GM23248 (cell line): ENCODE measurements at regions not wholly inside any gene's neighbourhood (a gene's known extent, or its start where the extent isn't known, plus 50 kb on each side); places are given as distances from the start of the nearest gene placed in this dataset.

Experiments used
- DNase-seq: peaks from one replicate; pipeline ENCODE4 v3.0.0-alpha.2; 2015
- H2AFZ ChIP-seq: fragments of 200-600 bp; sonication (generic); 2 replicates; pipeline ENCODE4 v1.6.1; 2016; ENCODE audit warnings: antibody characterized with exemption
- H3F3A ChIP-seq: fragments of 200-600 bp; sonication (generic); 2 replicates; pipeline ENCODE4 v1.6.1; 2016; ENCODE audit warnings: mild to moderate bottlenecking, antibody characterized with exemption, mixed run types; ENCODE audit not compliant: insufficient read depth
- H3K27ac ChIP-seq: fragments of 200-600 bp; sonication (generic); 2 replicates; pipeline ENCODE4 v1.5.1; 2016; ENCODE audit warnings: mild to moderate bottlenecking
- H3K27me3 ChIP-seq: fragments of 200-600 bp; sonication (generic); replicated peaks from 2 replicates; pipeline ENCODE4 v1.6.1; 2016; ENCODE audit warnings: mild to moderate bottlenecking; ENCODE audit not compliant: insufficient read depth
- H3K36me3 ChIP-seq: fragments of 200-600 bp; sonication (generic); 2 replicates; pipeline ENCODE4 v1.6.1; 2016; ENCODE audit warnings: low read depth, mild to moderate bottlenecking
- H3K4me1 ChIP-seq: fragments of 200-600 bp; sonication (generic); 2 replicates; pipeline ENCODE4 v1.6.1; 2016; ENCODE audit warnings: mild to moderate bottlenecking; ENCODE audit not compliant: insufficient read depth
- H3K4me2 ChIP-seq: fragments of 200-600 bp; sonication (generic); one replicate; pipeline ENCODE4 v1.6.1; 2016; ENCODE audit warnings: mild to moderate bottlenecking; ENCODE audit not compliant: unreplicated experiment
- H3K4me3 ChIP-seq: fragments of 200-600 bp; sonication (generic); 2 replicates; pipeline ENCODE4 v1.5.1; 2016; ENCODE audit warnings: mild to moderate bottlenecking
- H3K79me2 ChIP-seq: fragments of 200-600 bp; sonication (generic); 2 replicates; pipeline ENCODE4 v1.6.1; 2016; ENCODE audit warnings: mild to moderate bottlenecking; ENCODE audit not compliant: insufficient read depth
- H3K9ac ChIP-seq: fragments of 200-600 bp; sonication (generic); 2 replicates; pipeline ENCODE4 v1.6.1; 2016; ENCODE audit warnings: mild to moderate bottlenecking
- H3K9me2 ChIP-seq: fragments of 200-600 bp; sonication (generic); 2 replicates; pipeline ENCODE4 v1.6.1; 2016; ENCODE audit warnings: mixed run types, mild to moderate bottlenecking, moderate library complexity; ENCODE audit not compliant: insufficient read depth
- H3K9me3 ChIP-seq: fragments of 200-600 bp; sonication (generic); one replicate; pipeline ENCODE4 v1.6.1; 2017; ENCODE audit warnings: low read depth
- H4K20me1 ChIP-seq: fragments of 200-600 bp; sonication (generic); 2 replicates; pipeline ENCODE4 v1.6.0; 2016; ENCODE audit not compliant: insufficient read depth
- EZH2 ChIP-seq: fragments of 200-600 bp; sonication (generic); IDR thresholded peaks from 2 replicates; pipeline ENCODE4 v1.6.1; 2018; ENCODE audit warnings: antibody characterized with exemption, mild to moderate bottlenecking; ENCODE audit not compliant: insufficient read depth, poor library complexity, severe bottlenecking
- EZH2phosphoT487 ChIP-seq: fragments of 200-600 bp; sonication (generic); IDR thresholded peaks from 2 replicates; pipeline ENCODE4 v1.6.1; 2018; ENCODE audit warnings: antibody characterized with exemption, moderate library complexity, mild to moderate bottlenecking, low read depth; ENCODE audit not compliant: insufficient read depth
- WGBS, 2 experiments: methylation state at CpG; one replicate each; pipeline ENCODE4 v1.1.6; 2015 to 2017; ENCODE audit warnings: low lambda C conversion rate in 2 of 2, low coverage in 1 of 2; ENCODE audit errors: missing lambda C conversion rate in 2 of 2; 5-methylcytosine and 5-hydroxymethylcytosine counted together
- in situ Hi-C: fragments of 300-500 bp; cut with MboI; formaldehyde crosslinking; loops from 2 replicates; pipeline ENCODE4 v1.15.0; 2020

GRCh38 chr5:44943647-44944046 lies 134.9 kb downstream of the MRPS30 start:
- no peaks in the 10 kb centered on the region for H4K20me1 ChIP-seq
- no peaks in the 10 kb centered on the region for H3K36me3 ChIP-seq
- H3K9me3 ChIP-seq: no peaks in the 10 kb centered on the region
- H3K27me3 ChIP-seq: no peaks in the 10 kb centered on the region
- no peak overlapping the region for H3K9ac ChIP-seq
- peak overlapping the region; percentile 41 for H2AFZ ChIP-seq
- H3K79me2 ChIP-seq: no peaks in the 10 kb centered on the region
- no peak overlapping the region for H3K27ac ChIP-seq
- H3F3A ChIP-seq: no peaks in the 10 kb centered on the region
- TF ChIP-seq EZH2phosphoT487 (no peak), EZH2 (no peak)
- H3K4me1 ChIP-seq: no peaks in the 10 kb centered on the region
- WGBS, 2 experiments: 0 to 4% methylated on average over 2 of the region's 2 CpGs
- in situ Hi-C loops: no loop called here
- H3K4me2 ChIP-seq: peak overlapping the region; percentile 40
- peak overlapping the region; percentile 30; the same call in 1 of the 2 replicates for H3K4me3 ChIP-seq
- no peaks in the 10 kb centered on the region for H3K9me2 ChIP-seq
- peak; percentile 47 for DNase-seq

GRCh38 chr5:44945743-44946142 lies 137.0 kb downstream of the MRPS30 start:
- Histone ChIP-seq H2AFZ (no peak overlapping the region), H3K36me3 (no peaks in the 10 kb centered on the region), H3K4me3 (no peak overlapping the region), H3K9ac (no peak overlapping the region), H3K9me3 (no peaks in the 10 kb centered on the region), H3K27me3 (no peaks in the 10 kb centered on the region), H3F3A (no peaks in the 10 kb centered on the region), H3K79me2 (no peaks in the 10 kb centered on the region), H3K27ac (no peak overlapping the region), H3K4me2 (no peak overlapping the region), H3K9me2 (no peaks in the 10 kb centered on the region), H3K4me1 (no peaks in the 10 kb centered on the region), H4K20me1 (no peaks in the 10 kb centered on the region)
- 13 to 15% methylated on average over 1 of the region's 1 CpG for WGBS, 2 experiments
- peak; percentile 11 for DNase-seq
- in situ Hi-C loops: no loop called here
- no peak for TF ChIP-seq EZH2
- no peak for TF ChIP-seq EZH2phosphoT487

- Histone ChIP-seq H3K36me3 (no peaks in the 10 kb centered on the region), H3K4me2 (no peak overlapping the region), H3K4me1 (no peaks in the 10 kb centered on the region), H3K27me3 (no peaks in the 10 kb centered on the region), H3K9ac (no peak overlapping the region), H3F3A (no peaks in the 10 kb centered on the region), H4K20me1 (no peaks in the 10 kb centered on the region), H3K27ac (no peak overlapping the region), H3K4me3 (no peak overlapping the region), H3K79me2 (no peaks in the 10 kb centered on the region), H2AFZ (no peak overlapping the region), H3K9me3 (no peaks in the 10 kb centered on the region), H3K9me2 (no peaks in the 10 kb centered on the region)
- TF ChIP-seq EZH2 (no peak), EZH2phosphoT487 (no peak)
- in situ Hi-C loops: no loop called here
- no peak for DNase-seq
- WGBS, 2 experiments: 19 to 31% methylated on average over 4 of the region's 4 CpGs
These were observed 140.9 kb downstream of the MRPS30 start for GRCh38 chr5:44949687-44950086.

DNA sequence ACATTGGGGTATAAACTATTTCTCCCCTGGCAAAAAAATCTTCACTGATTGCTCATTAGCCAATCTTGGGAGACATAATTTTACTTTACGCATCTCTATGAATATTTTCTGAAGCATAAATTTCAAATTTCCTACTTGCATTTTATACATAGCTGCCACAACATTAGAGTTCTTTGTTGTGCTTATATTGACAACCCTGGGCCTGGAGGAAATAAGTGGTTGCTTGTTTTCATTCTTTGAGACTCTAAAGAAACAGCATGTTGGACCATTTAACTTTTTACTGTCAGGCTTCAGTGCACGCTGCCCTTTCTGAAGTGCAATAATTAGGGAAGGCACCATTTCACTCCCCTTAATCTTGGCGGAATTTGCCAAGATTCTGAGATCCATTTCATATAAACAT lies 142.6 kb downstream of the MRPS30 start:
- Histone ChIP-seq H3K9ac (no peak overlapping the region), H3K9me2 (no peaks in the 10 kb centered on the region), H3K4me1 (no peaks in the 10 kb centered on the region), H2AFZ (no peak overlapping the region), H3K27me3 (no peaks in the 10 kb centered on the region), H4K20me1 (no peaks in the 10 kb centered on the region), H3K4me2 (no peak overlapping the region), H3K9me3 (no peaks in the 10 kb centered on the region), H3K79me2 (no peaks in the 10 kb centered on the region), H3K4me3 (no peak overlapping the region), H3K27ac (no peak overlapping the region), H3F3A (no peaks in the 10 kb centered on the region), H3K36me3 (no peaks in the 10 kb centered on the region)
- 39 to 45% methylated on average over 3 of the region's 3 CpGs for WGBS, 2 experiments
- TF ChIP-seq EZH2: no peak
- TF ChIP-seq EZH2phosphoT487: no peak
- in situ Hi-C loops: no loop called here
- no peak for DNase-seq

DNA sequence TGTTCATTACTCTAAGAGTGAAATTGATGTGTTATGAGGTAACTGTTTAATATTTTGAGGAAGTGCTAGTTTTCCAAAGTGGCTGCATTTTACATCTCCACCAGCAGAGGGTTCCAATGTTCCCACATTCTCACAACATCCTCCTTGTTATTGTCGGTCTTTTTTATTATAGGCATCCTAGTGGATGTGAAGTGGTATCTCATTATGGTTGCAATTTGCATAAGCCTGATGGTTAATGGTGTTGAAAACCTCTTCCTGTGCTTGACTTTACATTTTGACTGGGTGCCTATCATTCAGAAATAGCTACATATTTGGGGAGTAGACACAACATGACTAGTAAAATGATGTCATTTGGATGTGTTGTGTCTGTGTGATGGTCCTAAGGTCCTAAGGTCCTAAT lies 143.6 kb downstream of the MRPS30 start:
- no peaks in the 10 kb centered on the region for H4K20me1 ChIP-seq
- H3F3A ChIP-seq: no peaks in the 10 kb centered on the region
- 5% methylated on average over 1 of the region's 1 CpG for WGBS, 2 experiments
- H3K79me2 ChIP-seq: no peaks in the 10 kb centered on the region
- TF ChIP-seq EZH2phosphoT487: no peak
- no peak for TF ChIP-seq EZH2
- H3K9me3 ChIP-seq: no peaks in the 10 kb centered on the region
- H3K27ac ChIP-seq: no peak overlapping the region
- no peak overlapping the region for H3K4me3 ChIP-seq
- no peaks in the 10 kb centered on the region for H3K4me1 ChIP-seq
- in situ Hi-C loops: no loop called here
- H3K9me2 ChIP-seq: no peaks in the 10 kb centered on the region
- no peaks in the 10 kb centered on the region for H3K27me3 ChIP-seq
- H3K36me3 ChIP-seq: no peaks in the 10 kb centered on the region
- DNase-seq: peak; percentile 51
- H3K9ac ChIP-seq: no peak overlapping the region
- H2AFZ ChIP-seq: no peak overlapping the region
- no peak overlapping the region for H3K4me2 ChIP-seq
